ENCODE measurements at regions not wholly inside any gene's neighbourhood (a gene's known extent, or its start where the extent isn't known, plus 50 kb on each side); places are given as distances from the start of the nearest gene placed in this dataset.

GRCh38 chr4:188534297-188534696 is 395.1 kb downstream of the TRIML1 start:
- no peak for DNase-seq (ENCODE audit: low read depth in 2 of 3, low spot score in 2 of 3)

DNA sequence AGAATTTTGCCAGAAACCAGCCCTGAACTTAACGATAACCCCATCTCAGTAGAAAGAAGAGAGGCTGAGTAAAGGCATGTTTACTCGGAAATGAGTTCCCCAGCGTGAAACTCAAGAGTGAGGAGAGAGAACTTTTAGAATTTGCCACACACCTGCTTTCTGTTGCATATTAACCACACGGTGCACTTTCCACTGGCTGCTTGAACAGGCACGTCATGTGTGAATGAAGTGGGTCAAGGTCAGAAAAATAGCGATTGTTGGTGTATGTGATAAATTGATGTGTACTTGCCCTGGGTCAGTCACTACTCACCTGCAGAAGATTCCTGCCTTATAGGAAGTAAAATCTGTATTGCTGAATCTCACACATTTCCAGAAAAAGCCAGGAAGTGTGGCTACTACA is 395.7 kb downstream of the TRIML1 start:
- DNase-seq (ENCODE audit: low read depth in 2 of 3, low spot score in 2 of 3) = no peak

DNA sequence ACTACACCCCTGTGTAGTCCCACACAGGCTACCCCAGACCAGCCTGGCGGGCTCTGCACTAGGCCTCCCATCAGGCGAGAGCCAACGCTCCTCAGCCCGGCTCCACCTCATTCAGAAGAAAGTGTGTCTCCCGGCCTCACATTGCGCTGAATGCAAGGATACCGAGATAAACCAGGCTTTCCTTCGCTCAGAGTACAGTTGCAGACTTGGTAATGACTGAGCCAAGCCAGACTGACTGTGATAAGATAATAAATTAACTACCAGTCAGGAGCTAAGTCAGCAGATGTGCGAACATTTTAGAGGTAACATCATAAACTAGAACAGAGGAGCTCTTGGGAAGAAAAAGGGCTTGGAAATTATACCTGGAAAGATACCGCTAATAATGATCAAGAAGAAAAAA is 397.6 kb downstream of the TRIML1 start:
- no peak for DNase-seq (ENCODE audit: low read depth in 2 of 3, low spot score in 2 of 3)

GRCh38 chr4:188550296-188550695 is 411.1 kb downstream of the TRIML1 start:
- DNase-seq (ENCODE audit: low read depth in 2 of 3, low spot score in 2 of 3) = no peak

DNA sequence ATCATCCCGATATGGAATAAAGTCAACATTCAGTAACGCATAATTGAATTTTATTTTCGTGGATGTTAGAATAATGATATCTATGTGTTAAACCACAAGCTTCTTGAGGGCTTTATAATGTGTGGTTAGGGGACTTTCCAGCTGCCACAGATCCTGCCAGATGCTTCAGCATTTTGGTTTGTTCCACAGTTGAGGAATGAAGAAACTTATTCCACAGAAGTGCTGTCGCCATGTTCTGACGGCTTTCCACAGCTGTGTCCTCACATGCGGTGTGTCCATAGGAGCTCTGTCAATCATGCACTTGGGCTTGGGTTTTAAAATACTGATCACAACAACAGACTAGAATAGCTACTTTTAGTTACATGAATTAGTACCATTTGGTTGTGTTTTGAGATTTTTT is 411.9 kb downstream of the TRIML1 start:
- no peak for DNase-seq (ENCODE audit: low read depth in 2 of 3, low spot score in 2 of 3)

DNA sequence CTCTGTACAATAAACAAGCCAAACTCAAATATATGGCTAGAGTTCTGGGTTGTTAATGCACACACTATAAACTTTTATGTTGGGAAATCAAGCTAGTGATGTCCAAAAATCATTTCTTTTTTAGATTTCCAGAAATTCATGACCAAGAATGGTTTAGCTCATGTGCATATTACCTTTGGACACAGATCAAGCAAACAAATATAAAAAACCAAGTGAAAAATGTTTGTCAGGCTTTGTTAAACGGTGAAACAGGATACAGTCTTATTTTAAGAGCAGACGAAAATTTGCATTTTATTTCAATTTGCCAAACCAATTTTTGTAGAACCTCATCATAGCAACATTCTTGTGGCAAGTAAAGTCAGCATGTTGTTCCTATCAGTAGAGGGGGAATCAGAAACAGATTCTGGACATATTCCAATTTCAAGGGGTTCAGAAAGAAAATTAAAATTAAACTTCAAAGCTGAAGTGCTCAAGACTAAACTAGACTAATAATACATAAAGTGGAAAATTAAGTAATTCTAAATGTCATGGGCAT is 413.6 kb downstream of the TRIML1 start:
- no peak for DNase-seq (ENCODE audit: low read depth in 2 of 3, low spot score in 2 of 3)

DNA sequence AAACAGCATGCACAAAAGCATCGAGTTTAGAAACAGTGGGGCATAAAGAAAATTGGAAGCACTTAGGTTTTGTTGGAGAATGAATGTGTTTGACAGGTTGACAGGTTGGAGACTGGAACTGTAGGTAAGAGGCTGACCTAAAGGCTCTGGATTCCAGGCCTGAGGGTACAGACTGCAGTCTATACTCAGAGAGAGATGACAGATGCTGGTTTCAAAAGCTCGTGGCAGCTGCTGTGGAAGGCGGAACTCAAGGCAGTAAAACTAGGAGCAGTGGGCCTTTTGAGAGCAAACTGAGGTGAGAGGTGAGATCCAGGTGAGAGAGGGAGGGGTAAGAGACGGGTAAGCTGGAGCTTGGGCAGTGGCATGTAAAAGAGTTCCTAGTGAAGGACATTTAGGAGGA is 415.2 kb downstream of the TRIML1 start:
- DNase-seq (ENCODE audit: low read depth in 2 of 3, low spot score in 2 of 3) = no peak

DNA sequence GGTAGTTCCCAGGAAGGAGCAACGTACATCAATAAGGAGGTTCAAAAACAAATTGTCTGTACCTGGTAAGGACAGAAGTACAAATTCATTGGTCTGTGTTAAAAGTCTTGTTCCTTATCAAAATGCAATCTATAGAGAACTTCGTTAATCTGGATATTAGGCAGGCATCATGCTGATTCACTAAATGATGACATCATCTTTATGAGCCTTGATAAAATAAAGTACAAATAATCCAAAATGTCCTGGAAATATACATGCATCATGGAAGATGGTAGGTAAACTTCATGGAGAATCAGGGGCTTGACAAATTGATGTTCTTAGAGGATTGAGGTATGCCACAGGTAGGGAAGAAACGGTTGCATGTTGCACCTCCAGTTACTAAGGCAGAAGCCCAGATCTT is 433.9 kb downstream of the TRIML1 start:
- DNase-seq (ENCODE audit: low read depth in 2 of 3, low spot score in 2 of 3) = no peak

- DNase-seq (ENCODE audit: low read depth in 2 of 3, low spot score in 2 of 3) = no peak
These were observed 439.4 kb downstream of the TRIML1 start for GRCh38 chr4:188578657-188579056.

DNA sequence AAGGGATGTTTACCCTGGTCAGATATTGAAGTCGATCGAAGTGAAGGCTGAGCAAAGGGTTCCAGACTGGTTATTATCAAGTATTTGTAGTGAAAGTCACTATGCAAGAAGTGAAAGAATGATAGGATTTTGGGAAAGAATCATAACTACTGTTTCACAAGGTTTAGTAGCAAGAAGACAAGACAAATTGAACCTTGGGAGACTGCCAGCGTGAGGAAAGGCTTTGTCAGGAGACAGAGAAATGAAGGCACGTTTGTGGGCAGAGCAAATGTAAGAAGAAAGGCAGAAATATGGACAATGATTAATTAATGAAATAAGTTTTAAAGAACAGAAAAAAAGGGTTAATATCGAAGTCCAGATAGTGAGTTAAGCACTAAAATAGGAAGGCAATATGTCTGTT is 456.8 kb downstream of the TRIML1 start:
- no peak for DNase-seq (ENCODE audit: low read depth in 2 of 3, low spot score in 2 of 3)

DNA sequence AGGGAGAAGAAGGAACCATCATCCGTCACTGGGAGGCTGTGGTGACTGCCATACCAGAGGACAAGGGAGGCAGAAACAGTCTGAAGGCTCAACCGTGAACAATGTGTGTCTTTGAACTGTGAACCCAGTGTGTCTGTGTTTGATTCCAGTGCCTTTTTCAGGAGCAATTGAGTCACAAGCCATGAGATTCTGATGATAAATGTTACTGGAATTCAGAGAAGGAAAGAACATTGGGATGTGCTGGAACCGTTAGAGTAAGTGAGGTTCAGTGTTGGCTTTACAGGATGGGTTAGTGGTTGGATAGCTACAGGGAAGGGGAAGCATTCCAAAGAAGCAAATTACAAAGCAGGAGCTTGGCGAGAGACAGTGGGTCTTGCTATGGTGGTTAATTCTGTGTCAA is 464.4 kb downstream of the TRIML1 start:
- DNase-seq (ENCODE audit: low read depth in 2 of 3, low spot score in 2 of 3) = no peak

DNA sequence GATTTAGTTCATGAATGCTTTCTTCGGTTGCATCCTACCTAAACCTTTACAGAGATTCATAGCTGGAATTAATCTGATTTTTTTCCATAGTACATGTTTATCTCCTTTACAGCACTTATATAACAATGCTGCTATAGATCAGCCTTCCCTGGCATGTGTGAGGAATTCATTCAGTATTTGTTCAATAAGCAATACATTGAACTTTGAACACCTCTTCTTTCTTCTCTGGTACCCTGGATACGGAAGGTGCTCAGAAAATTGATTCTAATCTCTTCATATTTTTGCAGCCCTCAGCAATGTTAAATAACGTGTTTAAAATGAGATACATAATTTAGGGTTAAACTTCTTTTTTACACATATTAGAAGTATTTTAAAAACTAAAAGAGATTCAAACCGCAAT is 467.4 kb downstream of the TRIML1 start:
- DNase-seq (ENCODE audit: low read depth in 2 of 3, low spot score in 2 of 3) = no peak

GRCh38 chr4:188611143-188611542 is 471.9 kb downstream of the TRIML1 start:
- DNase-seq (ENCODE audit: low read depth in 2 of 3, low spot score in 2 of 3) = no peak

- DNase-seq (ENCODE audit: low read depth in 2 of 3, low spot score in 2 of 3) = no peak
These were observed 473.4 kb downstream of the TRIML1 start for GRCh38 chr4:188612659-188613058.

DNA sequence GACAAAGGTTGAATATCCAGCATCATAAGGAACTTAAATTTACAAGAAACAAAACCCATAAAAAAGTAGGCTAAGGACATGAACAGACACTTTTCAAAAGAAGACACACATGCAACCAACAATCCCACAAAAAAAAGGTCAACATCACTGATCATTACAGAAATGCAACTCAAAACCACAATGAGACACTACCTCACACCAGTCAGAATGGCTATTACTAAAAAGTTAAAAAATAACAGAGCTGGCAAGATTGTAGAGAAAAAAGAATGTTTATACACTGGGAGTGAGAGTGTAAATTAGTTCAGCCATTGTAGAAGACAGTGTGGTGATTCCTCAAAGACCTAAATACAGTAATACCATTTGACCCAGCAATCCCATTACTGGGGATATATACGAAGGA is 474.7 kb downstream of the TRIML1 start:
- DNase-seq (ENCODE audit: low read depth in 2 of 3, low spot score in 2 of 3) = no peak

- no peak for DNase-seq (ENCODE audit: low read depth in 2 of 3, low spot score in 2 of 3)
These were observed 480.4 kb downstream of the TRIML1 start for GRCh38 chr4:188619456-188620149.

DNA sequence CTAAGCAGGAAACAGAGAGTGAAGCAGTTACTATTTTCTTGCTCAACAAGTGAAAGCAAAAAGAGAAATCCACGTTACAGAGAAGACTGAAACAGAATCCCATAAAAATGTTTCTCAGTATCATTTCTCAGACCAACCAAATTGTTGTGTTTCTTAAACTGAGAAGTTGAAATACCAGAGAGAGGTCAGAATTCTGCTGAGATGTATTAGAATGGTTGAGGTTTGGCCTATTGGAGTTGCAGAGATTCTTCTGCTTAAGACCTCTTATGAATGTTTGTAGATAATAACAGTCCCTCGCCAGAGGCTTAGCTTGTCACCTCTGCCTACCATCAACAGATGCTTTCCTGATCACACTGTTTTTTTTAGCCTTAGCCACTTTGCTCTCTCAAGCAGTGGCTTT is 481.4 kb downstream of the TRIML1 start:
- DNase-seq (ENCODE audit: low read depth in 2 of 3, low spot score in 2 of 3) = no peak

- DNase-seq (ENCODE audit: low read depth in 2 of 3, low spot score in 2 of 3) = no peak
These were observed 484.1 kb downstream of the TRIML1 start for GRCh38 chr4:188623314-188623854.

DNA sequence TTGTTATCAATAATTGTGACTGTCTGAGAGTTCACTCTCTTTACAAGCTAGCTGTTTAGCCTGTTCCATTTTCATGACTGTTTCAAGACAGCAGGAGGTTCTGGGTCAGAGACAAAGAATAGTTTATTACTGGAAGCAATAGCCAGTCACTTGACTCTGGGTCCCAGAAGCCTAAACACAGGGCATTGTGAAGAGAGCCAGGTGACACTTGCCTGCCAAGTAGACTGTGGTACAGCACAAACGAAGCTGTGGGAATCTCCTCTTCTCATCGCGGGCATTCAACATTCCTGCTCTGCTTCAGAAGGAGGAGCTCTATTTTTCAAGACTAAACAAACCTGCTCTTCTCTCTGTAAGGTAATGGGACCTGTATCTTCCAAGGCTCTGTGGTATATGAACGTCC is 485.1 kb downstream of the TRIML1 start:
- no peak for DNase-seq (ENCODE audit: low read depth in 2 of 3, low spot score in 2 of 3)

DNA sequence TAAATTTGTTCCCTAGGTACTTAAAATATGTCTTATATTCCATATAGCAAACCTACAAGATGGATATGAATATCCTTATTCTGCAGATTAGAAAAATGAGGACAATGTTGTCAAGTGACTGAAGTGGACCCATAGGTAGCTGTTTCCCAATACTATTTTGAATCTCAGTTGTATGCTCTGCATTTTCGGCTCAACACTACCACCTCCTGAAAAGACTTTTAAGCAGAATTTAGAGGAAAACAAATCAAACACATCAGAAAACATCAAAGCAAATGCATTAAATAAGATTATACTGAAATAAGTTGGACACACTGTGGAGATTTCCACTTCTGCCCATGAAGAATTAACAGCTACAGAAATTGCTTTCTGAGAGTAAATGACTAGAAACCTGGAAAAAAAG is 488.7 kb downstream of the TRIML1 start:
- no peak for DNase-seq (ENCODE audit: low read depth in 2 of 3, low spot score in 2 of 3)

- no peak for DNase-seq (ENCODE audit: low read depth in 2 of 3, low spot score in 2 of 3)
These were observed 500.3 kb downstream of the TRIML1 start for GRCh38 chr4:188639479-188640100.

GRCh38 chr4:188647820-188648370 is 508.7 kb downstream of the TRIML1 start:
- DNase-seq (ENCODE audit: low read depth in 2 of 3, low spot score in 2 of 3) = no peak
